Neural cell (in vitro differentiated cells): ENCODE measurements at regions not wholly inside any gene's neighbourhood (a gene's known extent, or its start where the extent isn't known, plus 50 kb on each side); places are given as distances from the start of the nearest gene placed in this dataset.

Source experiments
- H2AFZ ChIP-seq: fragments of 200-600, 300-800 bp; sonication (generic), shearing (Covaris generic); 2 replicates; pipeline ENCODE4 v1.6.0; 2014; ENCODE audit warnings: low read depth, mild to moderate bottlenecking, antibody characterized with exemption, low read length, moderate library complexity
- H3F3A ChIP-seq: fragments of 200-600 bp; shearing (Covaris generic); 2 replicates; pipeline ENCODE4 v1.6.1; 2016; ENCODE audit warnings: mild to moderate bottlenecking, moderate library complexity, mixed read lengths, antibody characterized with exemption, low read length; ENCODE audit not compliant: insufficient read depth, poor library complexity, severe bottlenecking
- H3K27ac ChIP-seq: fragments of 200-600, 300-800 bp; sonication (generic), shearing (Covaris generic); 2 replicates; pipeline ENCODE4 v1.5.1; 2014; ENCODE audit warnings: mild to moderate bottlenecking, low read length, moderate library complexity
- H3K27me3 ChIP-seq: fragments of 300-800, 200-600 bp; sonication (generic), shearing (Covaris generic); 2 replicates; pipeline ENCODE4 v1.6.0; 2014; ENCODE audit warnings: mild to moderate bottlenecking, low read depth, low read length, moderate library complexity; ENCODE audit not compliant: insufficient read depth
- H3K36me3 ChIP-seq: fragments of 300-800, 200-600 bp; sonication (generic), shearing (Covaris generic); 2 replicates; pipeline ENCODE4 v1.5.1; 2014; ENCODE audit warnings: mild to moderate bottlenecking, antibody characterized with exemption, low read length, moderate library complexity; ENCODE audit not compliant: insufficient read depth
- H3K4me2 ChIP-seq: fragments of 300-800, 200-600 bp; sonication (generic), shearing (Covaris generic); 2 replicates; pipeline ENCODE4 v1.6.0; 2014; ENCODE audit warnings: mild to moderate bottlenecking, low read length
- H3K4me3 ChIP-seq: fragments of 300-800, 200-600 bp; sonication (generic), shearing (Covaris generic); 2 replicates; pipeline ENCODE4 v1.5.1; 2014; ENCODE audit warnings: mild to moderate bottlenecking, low read length, moderate library complexity
- H3K79me2 ChIP-seq: fragments of 200-600 bp; shearing (Covaris generic); replicated peaks from 2 replicates; pipeline ENCODE4 v1.6.0; 2014; ENCODE audit warnings: mild to moderate bottlenecking, low read length, moderate library complexity; ENCODE audit not compliant: insufficient read depth
- H3K9ac ChIP-seq: fragments of 300-800, 200-600 bp; sonication (generic), shearing (Covaris generic); 2 replicates; pipeline ENCODE4 v1.6.1; 2016; ENCODE audit warnings: mild to moderate bottlenecking, low read length, mixed read lengths
- H3K9me2 ChIP-seq: fragments of 200-600 bp; shearing (Covaris generic); 2 replicates; pipeline ENCODE4 v1.6.1; 2016; ENCODE audit warnings: mild to moderate bottlenecking, low read length, mixed read lengths; ENCODE audit not compliant: insufficient read depth
- H3K9me3 ChIP-seq: fragments of 200-600, 300-800 bp; sonication (generic), shearing (Covaris generic); 2 replicates; pipeline ENCODE4 v1.6.1; 2016; ENCODE audit warnings: mild to moderate bottlenecking, mixed run types, low read length, moderate library complexity, mixed read lengths
- H4K20me1 ChIP-seq: fragments of 200-600 bp; shearing (Covaris generic); 2 replicates; pipeline ENCODE4 v1.6.1; 2016; ENCODE audit warnings: mild to moderate bottlenecking, mixed run types; ENCODE audit not compliant: insufficient read depth
- EP300 ChIP-seq: fragments of 450-650 bp; conservative IDR thresholded peaks from 2 replicates; pipeline ENCODE4 v1.6.1; 2014; ENCODE audit warnings: antibody characterized with exemption, mild to moderate bottlenecking, moderate library complexity; ENCODE audit not compliant: poor library complexity, severe bottlenecking
- EZH2 ChIP-seq: fragments of 200-600, 300-800 bp; shearing (Covaris generic), sonication (generic); IDR thresholded peaks from 2 replicates; pipeline ENCODE4 v1.6.1; 2014; ENCODE audit warnings: antibody characterized with exemption, low read length, borderline replicate concordance, mild to moderate bottlenecking; ENCODE audit not compliant: insufficient read depth, poor library complexity, severe bottlenecking
- MXI1 ChIP-seq: fragments of 450-650 bp; conservative IDR thresholded peaks from 2 replicates; pipeline ENCODE4 v1.6.1; 2014; ENCODE audit warnings: antibody characterized with exemption, mild to moderate bottlenecking; ENCODE audit not compliant: poor library complexity, severe bottlenecking
- POLR2AphosphoS5 ChIP-seq: IDR thresholded peaks from 2 replicates; pipeline ENCODE4 v1.6.1; 2012
- RAD21 ChIP-seq: fragments of 450-650 bp; conservative IDR thresholded peaks from 2 replicates; pipeline ENCODE4 v1.6.1; 2014; ENCODE audit warnings: antibody characterized with exemption, mild to moderate bottlenecking, moderate library complexity
- REST ChIP-seq: IDR thresholded peaks from 2 replicates; pipeline ENCODE4 v1.6.1; 2012; ENCODE audit warnings: borderline replicate concordance
- SMC3 ChIP-seq: fragments of 450-650 bp; conservative IDR thresholded peaks from 2 replicates; pipeline ENCODE4 v1.6.1; 2014; ENCODE audit warnings: antibody characterized with exemption, mild to moderate bottlenecking, moderate library complexity; ENCODE audit not compliant: poor library complexity
- TAF1 ChIP-seq: IDR thresholded peaks from 2 replicates; pipeline ENCODE4 v1.6.1; 2012; ENCODE audit warnings: low read depth
- TF ChIP-seq, protein P1 (sequence below): fragments of 450-650 bp; IDR thresholded peaks from 2 replicates; pipeline ENCODE4 v1.5.1; 2014; ENCODE audit warnings: antibody characterized with exemption, mild to moderate bottlenecking, moderate library complexity; ENCODE audit not compliant: poor library complexity, severe bottlenecking

GRCh38 chr22:48669226-48669625 lies 1158.4 kb downstream of the BRD1 start:
- TF ChIP-seq, protein P1, sequence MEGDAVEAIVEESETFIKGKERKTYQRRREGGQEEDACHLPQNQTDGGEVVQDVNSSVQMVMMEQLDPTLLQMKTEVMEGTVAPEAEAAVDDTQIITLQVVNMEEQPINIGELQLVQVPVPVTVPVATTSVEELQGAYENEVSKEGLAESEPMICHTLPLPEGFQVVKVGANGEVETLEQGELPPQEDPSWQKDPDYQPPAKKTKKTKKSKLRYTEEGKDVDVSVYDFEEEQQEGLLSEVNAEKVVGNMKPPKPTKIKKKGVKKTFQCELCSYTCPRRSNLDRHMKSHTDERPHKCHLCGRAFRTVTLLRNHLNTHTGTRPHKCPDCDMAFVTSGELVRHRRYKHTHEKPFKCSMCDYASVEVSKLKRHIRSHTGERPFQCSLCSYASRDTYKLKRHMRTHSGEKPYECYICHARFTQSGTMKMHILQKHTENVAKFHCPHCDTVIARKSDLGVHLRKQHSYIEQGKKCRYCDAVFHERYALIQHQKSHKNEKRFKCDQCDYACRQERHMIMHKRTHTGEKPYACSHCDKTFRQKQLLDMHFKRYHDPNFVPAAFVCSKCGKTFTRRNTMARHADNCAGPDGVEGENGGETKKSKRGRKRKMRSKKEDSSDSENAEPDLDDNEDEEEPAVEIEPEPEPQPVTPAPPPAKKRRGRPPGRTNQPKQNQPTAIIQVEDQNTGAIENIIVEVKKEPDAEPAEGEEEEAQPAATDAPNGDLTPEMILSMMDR: no peak
- TF ChIP-seq MXI1: no peak
- TF ChIP-seq TAF1: no peak
- no peak for TF ChIP-seq RAD21
- no peak for TF ChIP-seq SMC3
- TF ChIP-seq EP300: no peak
- no peak for TF ChIP-seq REST
- no peak for TF ChIP-seq POLR2AphosphoS5
- TF ChIP-seq EZH2: no peak
- H3K27ac ChIP-seq: no peak overlapping the region

DNA sequence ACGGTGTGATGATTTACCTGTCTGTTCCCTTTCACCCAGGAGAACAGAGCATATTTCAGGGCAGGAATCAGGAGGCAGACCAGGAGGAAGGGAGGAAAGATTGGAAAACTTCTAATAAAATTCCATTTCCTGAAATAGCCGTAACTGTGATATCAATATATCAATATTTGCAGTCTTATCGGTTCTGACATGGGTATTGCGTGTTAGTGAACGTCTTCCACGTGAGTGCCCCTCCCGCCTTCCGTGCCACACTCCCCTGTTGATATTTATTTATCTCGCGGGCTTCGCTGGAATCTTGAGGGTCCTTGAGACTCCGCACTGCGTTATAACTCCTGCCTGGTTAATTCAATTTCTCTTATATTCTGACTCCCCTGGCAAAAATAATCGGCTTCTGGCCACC lies 1160.4 kb downstream of the BRD1 start:
- Histone ChIP-seq H3K9me3 (no peaks in the 10 kb centered on the region), H4K20me1 (no peaks in the 10 kb centered on the region), H3K36me3 (no peaks in the 10 kb centered on the region), H3K9me2 (no peaks in the 10 kb centered on the region), H2AFZ (no peak overlapping the region), H3K27ac (no peak overlapping the region), H3K4me2 (no peak overlapping the region), H3K27me3 (no peaks in the 10 kb centered on the region), H3K79me2 (no peaks in the 10 kb centered on the region), H3F3A (no peaks in the 10 kb centered on the region), H3K4me3 (no peak overlapping the region), H3K9ac (no peak overlapping the region)
- no peak for TF ChIP-seq POLR2AphosphoS5
- TF ChIP-seq RAD21: no peak
- no peak for TF ChIP-seq REST
- no peak for TF ChIP-seq SMC3
- TF ChIP-seq EZH2: no peak
- no peak for TF ChIP-seq TAF1
- no peak for TF ChIP-seq MXI1
- TF ChIP-seq EP300: no peak
- TF ChIP-seq, protein P1: no peak

More at GRCh38 chr22:48669226-48669625, 1158.4 kb downstream of the BRD1 start:
- Histone ChIP-seq H3K9me2 (no peaks in the 10 kb centered on the region), H3K79me2 (no peaks in the 10 kb centered on the region), H4K20me1 (no peaks in the 10 kb centered on the region), H3K4me2 (no peak overlapping the region), H3K9me3 (no peaks in the 10 kb centered on the region), H3K9ac (no peak overlapping the region), H3K4me3 (no peak overlapping the region), H2AFZ (no peak overlapping the region), H3K27me3 (no peaks in the 10 kb centered on the region), H3K36me3 (no peaks in the 10 kb centered on the region), H3F3A (no peaks in the 10 kb centered on the region)
